Stimulated activated effector memory CD8-positive, alpha-beta T cell treated with anti-CD3 and anti-CD28 coated beads, Interleukin-12 subunit alpha, Interleukin-12 subunit beta, amount 100 ng/mL, for 72 hours (primary cell): ENCODE measurements at regions not wholly inside any gene's neighbourhood (a gene's known extent, or its start where the extent isn't known, plus 50 kb on each side); places are given as distances from the start of the nearest gene placed in this dataset.
"Not testable (repeated sequence)": the region's sequence is repeated elsewhere in the genome, so short reads cannot be mapped to it uniquely, and the experiment has no call there.

Experiments
- ATAC-seq: fragments of 150-1000 bp; cut with Tn5 transposase; 2 replicates; pipeline ENCODE4 v1.10.0; 2021
- DNase-seq, 2 donors: peaks; one replicate each; pipeline ENCODE4 v3.0.0; 2021 to 2022; ENCODE audit warnings: low spot score in 2 of 2
- H3K27ac Mint-ChIP-seq: one replicate; pipeline ENCODE4 v1.8.0; 2022; ENCODE audit warnings: mild to moderate bottlenecking, mixed read lengths
- H3K36me3 Mint-ChIP-seq: one replicate; pipeline ENCODE4 v1.8.0; 2022; ENCODE audit warnings: mild to moderate bottlenecking, mixed read lengths
- H3K4me1 Mint-ChIP-seq: one replicate; pipeline ENCODE4 v1.8.0; 2022; ENCODE audit warnings: mixed read lengths
- H3K4me3 Mint-ChIP-seq: one replicate; pipeline ENCODE4 v1.8.0; 2022; ENCODE audit warnings: mild to moderate bottlenecking, mixed read lengths
- H3K9me3 Mint-ChIP-seq: one replicate; pipeline ENCODE4 v1.8.0; 2022; ENCODE audit warnings: mixed read lengths

DNA sequence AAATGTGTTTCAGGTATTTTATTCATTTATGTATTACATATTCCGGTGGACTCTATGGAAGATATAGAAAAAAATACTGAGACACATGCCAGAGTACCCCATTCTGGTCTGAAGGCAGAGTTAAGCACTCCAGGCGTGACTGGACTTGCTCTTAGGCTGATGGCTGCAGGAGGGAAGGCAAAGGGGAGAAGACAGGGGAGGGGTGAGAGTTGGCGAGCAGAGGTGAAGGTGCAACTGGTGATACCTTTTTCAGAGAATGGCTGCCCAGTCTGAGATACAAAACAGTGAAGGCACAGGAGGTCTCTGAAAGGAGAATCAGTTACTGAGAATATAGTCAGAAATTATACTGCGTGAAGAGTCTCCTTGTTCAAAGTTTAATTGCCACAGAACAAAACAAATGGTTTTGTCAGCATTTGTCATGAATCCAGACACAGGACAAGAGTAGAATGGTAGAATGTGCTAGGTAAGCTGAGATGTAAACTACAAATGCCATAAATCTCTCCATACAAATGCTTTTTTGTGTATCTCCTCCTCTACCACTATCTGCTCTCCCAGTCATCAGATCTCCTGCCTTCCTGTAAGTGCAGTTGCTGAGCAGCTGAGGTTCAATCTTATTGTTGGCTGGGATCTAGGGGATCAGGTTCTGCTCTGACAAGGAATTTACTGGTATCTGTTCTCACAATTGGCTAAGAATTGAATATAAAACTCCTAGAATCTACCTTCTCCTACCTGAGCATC is 104.2 kb upstream of the DST start:
- Mint-ChIP-seq H3K4me3 (no peak overlapping the region), H3K9me3 (no peaks in the 10 kb centered on the region), H3K36me3 (no peaks in the 10 kb centered on the region), H3K4me1 (no peaks in the 10 kb centered on the region), H3K27ac (no peak overlapping the region)
- ATAC-seq (no peak), DNase-seq (no peak)

DNA sequence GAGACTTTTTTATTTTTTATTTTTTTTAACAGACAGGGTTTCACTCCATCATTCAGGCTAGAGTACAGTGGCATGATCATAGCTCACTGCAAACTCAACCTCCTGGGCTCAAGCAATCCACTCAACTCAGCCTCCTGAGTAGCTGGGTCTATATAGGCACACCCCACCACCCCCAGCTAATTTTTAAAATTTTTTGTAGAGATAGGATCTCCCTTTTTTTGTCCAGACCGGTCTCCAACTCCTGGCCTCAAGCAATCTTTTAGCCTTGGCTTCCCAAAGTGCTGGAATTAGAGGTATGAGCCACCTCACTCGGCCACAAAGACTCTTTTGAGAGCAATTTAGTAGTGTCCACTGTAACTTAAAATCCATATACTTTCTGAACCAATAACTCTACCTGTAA is 103.3 kb upstream of the DST start:
- no peaks in the 10 kb centered on the region for H3K9me3 Mint-ChIP-seq
- no peak overlapping the region for H3K4me3 Mint-ChIP-seq
- H3K27ac Mint-ChIP-seq, result no peak overlapping the region
- H3K36me3 Mint-ChIP-seq, result no peaks in the 10 kb centered on the region
- DNase-seq (no peak), ATAC-seq (no peak)
- no peaks in the 10 kb centered on the region for H3K4me1 Mint-ChIP-seq

DNA sequence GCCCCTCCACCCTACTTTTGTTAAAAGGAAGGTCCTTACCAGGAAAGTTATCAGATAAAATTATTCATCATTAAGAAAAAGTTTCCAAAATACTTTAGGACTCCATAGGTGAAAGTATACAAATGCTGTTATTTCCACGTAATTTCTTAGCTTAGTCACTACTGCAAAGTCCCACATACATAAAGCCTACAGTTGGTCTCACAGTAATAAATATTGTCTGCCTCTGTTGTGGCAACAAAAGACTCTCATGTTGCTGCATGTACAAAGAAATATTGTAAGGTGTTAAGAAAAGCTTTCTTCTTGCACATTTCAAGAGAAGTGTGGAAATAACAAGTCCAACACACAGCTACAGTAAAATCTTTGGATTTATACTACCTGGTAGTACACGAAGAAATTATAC is 102.4 kb upstream of the DST start:
- Mint-ChIP-seq H3K4me3 (no peak overlapping the region), H3K27ac (no peak overlapping the region), H3K9me3 (no peaks in the 10 kb centered on the region), H3K4me1 (no peaks in the 10 kb centered on the region), H3K36me3 (no peaks in the 10 kb centered on the region)
- ATAC-seq (no peak), DNase-seq (no peak)

DNA sequence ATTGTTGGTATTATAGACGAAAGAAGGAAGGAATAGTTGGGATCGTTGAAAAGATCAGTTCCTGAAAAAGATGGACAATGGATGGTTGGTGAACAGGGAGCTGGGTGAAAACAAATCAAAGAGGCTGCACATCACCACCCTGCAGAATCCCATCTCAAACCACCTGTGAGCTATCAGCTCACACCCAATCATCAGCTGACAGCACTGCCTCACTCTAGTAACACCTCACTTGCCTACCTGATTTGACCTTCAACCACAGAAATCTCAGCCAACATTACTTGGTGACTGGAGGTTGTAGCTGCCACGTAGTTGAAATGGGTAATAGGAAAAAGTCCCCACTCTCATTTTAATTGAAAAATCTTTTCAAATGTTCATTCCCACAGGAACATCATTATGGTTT is 101.8 kb upstream of the DST start:
- no peak overlapping the region for H3K4me3 Mint-ChIP-seq
- no peaks in the 10 kb centered on the region for H3K4me1 Mint-ChIP-seq
- DNase-seq (no peak), ATAC-seq (no peak)
- no peak overlapping the region for H3K27ac Mint-ChIP-seq
- no peaks in the 10 kb centered on the region for H3K9me3 Mint-ChIP-seq
- no peaks in the 10 kb centered on the region for H3K36me3 Mint-ChIP-seq

DNA sequence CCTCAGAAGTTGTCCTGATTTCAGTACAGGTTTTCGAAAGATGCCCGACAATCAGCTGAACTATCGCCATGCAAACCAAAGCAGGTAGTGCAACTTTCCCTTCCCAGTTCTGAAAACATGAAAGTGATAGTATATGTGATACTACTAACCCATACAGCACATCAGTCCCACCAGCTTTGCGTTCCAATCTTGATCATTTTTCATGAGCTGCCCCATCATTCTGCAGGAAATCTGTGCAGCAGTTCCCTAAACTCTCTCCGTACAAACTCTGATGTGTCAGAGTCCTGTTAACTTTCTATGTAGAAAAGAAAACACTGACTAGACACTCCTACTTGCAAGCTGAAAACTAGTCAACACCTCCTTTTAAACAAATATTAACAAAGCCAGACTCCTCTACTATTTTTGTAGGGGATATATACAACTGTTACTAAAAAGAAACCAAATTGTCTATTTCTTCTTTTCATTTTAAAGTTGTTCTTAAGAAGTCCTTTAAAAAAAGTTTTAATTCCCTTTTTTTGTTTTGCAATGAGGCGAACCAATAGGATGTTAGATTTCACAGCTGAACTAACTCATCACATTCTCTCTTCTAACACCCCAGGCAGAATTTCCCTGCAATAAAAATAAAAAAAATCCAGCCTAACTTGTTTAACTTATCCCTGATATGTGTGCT is 99.6 kb upstream of the DST start:
- no peak for DNase-seq
- no peaks in the 10 kb centered on the region for H3K4me1 Mint-ChIP-seq
- no peaks in the 10 kb centered on the region for H3K36me3 Mint-ChIP-seq
- ATAC-seq, result no peak
- no peaks in the 10 kb centered on the region for H3K9me3 Mint-ChIP-seq
- no peak overlapping the region for H3K27ac Mint-ChIP-seq
- no peak overlapping the region for H3K4me3 Mint-ChIP-seq

DNA sequence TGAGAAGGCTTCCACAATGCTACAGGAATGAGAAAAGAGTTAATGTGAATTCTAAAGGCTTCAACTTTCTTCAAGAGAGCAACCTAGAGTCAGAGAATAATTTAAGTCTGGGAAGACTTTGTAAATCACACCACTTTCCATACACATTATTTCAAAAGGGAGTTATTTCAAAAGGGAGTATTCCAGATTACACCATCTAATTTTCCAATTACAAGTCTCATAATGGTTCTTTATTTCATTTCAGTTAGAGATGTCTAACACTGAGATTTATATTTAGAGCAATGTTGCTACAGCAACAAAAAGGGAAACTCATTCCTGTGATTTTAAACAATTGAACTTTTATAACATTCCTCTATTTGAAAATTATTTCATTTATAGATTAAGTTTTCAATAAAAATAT is 98.8 kb upstream of the DST start:
- Mint-ChIP-seq H3K27ac (no peak overlapping the region), H3K36me3 (no peaks in the 10 kb centered on the region), H3K4me3 (no peak overlapping the region), H3K9me3 (no peaks in the 10 kb centered on the region), H3K4me1 (no peaks in the 10 kb centered on the region)
- DNase-seq, result no peak
- ATAC-seq, result no peak

DNA sequence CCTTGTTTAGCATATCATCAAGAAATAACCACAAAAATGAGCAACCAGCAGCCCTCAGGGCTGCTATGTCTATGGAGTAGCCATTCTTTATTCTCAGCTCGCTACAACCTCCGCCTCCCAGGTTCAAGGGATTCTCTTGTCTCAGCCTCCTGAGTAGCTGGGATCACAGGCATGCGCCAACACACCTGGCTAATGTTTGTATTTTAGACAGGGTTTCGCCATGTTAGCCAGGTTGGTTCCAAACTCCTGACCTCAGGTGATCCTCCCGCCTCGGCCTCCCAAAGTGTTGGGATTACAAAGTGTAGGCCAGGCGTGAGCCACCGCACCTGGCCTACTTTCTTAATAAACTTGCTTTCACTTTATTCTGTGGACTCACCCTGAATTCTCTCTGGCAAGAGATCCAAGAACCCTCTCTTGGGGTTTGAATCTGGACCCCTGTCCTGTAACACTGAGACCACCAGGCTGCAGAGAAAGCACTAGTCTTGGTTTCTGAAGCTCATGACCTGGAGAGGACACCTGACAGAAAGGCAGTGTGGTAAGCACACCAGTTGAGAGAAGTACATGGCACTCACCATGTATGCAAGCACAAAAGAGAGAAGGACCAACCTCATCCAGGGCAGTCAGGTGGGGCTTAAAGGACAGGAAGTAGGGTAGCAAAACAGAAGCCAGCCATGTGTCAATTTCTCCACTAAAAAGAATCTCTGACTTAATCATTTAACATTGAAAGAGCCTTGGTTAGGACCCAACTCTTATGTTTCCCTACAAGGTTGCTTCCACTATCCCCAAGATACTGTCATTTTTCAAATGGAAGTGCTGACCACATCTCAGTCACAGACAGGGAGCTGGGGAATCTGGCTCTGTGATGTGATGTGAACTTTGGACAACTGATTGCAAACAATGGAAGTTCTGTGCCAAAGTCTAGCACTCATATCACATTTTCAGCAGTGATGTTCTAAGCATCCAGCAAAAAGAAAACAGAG is 97.4 kb upstream of the DST start:
- Mint-ChIP-seq H3K4me3 (no peak overlapping the region), H3K27ac (no peak overlapping the region), H3K9me3 (no peaks in the 10 kb centered on the region), H3K4me1 (no peaks in the 10 kb centered on the region), H3K36me3 (no peaks in the 10 kb centered on the region)
- ATAC-seq (no peak), DNase-seq (no peak)

DNA sequence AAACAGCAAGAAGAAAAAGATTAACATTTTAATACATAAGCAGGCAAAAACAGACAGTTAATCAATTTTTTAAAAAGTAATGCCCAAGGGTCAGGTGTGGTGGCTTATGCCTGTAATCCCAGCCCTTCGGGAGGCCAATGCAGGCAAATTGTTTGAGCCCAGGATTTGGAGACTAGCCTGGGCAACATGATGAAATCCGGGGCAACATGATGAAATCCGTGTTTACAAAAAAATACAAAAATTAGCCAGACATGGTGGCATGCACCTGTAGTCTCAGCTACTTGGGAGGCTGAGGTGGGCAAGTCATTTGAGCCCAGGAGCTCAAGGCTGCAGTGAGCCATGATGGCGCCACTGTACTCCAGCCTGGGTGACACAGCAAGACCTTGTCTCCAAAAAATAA is 94.1 kb upstream of the DST start:
- no peak for DNase-seq
- no peaks in the 10 kb centered on the region for H3K9me3 Mint-ChIP-seq
- ATAC-seq, result no peak
- no peak overlapping the region for H3K27ac Mint-ChIP-seq
- H3K36me3 Mint-ChIP-seq, result no peaks in the 10 kb centered on the region
- no peaks in the 10 kb centered on the region for H3K4me1 Mint-ChIP-seq
- no peak overlapping the region for H3K4me3 Mint-ChIP-seq

DNA sequence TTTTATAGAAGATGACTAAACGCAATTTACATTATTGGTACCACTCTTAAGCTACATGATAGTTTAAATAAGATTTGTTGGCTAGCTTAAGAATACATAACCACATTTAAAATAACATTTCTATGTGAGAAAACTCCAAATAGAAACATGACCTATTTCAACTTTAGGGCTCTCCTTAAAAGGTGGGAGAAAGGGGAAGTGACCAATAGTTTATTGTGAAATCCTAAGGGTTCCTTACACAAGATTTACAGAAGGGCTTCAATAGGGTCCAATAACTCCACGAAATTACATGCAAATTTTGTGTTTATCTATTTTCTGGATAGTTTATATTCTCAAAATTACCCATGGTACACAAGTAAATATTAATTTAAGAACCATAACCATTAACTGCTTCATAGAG is 91.6 kb upstream of the DST start:
- no peaks in the 10 kb centered on the region for H3K9me3 Mint-ChIP-seq
- no peaks in the 10 kb centered on the region for H3K36me3 Mint-ChIP-seq
- no peaks in the 10 kb centered on the region for H3K4me1 Mint-ChIP-seq
- no peak overlapping the region for H3K27ac Mint-ChIP-seq
- DNase-seq, result no peak
- ATAC-seq, result no peak
- no peak overlapping the region for H3K4me3 Mint-ChIP-seq

DNA sequence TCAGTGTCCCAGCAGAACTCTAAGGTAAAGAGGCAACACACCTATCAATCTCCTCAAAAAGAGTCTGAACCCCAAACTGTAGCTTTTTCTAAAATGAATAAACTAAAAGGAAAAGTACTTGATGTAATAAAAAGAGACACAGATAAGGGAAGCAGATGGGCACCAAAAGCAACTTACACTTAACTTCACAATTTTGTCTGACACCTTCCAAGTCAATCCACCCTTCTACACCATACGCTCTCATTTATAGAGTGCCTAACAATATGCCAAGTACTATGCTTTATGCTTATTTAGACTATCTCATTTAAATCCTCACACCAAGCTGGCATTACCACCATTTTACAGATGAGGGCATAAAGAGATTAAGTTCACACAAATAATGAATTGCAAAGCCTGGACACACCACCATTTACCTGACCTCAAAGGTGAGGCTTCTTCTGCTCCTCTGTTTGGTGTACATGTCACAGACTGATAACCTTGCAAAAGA is 90.6 kb upstream of the DST start:
- H3K4me1 Mint-ChIP-seq, result no peaks in the 10 kb centered on the region
- H3K9me3 Mint-ChIP-seq, result no peaks in the 10 kb centered on the region
- DNase-seq (no peak), ATAC-seq (no peak)
- H3K4me3 Mint-ChIP-seq, result no peak overlapping the region
- H3K27ac Mint-ChIP-seq, result no peak overlapping the region
- no peaks in the 10 kb centered on the region for H3K36me3 Mint-ChIP-seq

DNA sequence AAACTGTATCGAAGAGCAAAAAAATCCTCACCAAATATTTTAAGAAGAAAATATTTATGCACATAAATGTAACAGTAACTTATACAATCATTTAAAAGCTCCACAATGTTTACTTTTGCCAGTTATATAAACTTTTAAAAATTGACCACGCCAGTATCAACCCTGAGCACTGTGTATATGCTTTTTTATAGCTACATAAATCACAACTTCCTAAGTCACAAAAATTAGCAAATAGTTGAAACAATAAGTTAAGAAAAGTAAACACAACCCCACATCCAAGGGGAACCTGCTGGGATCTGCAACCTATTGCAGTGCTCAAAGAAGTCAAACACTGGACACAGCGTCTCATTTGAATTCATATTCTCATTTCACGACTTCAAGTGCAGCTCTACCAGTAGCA is 89.8 kb upstream of the DST start:
- no peaks in the 10 kb centered on the region for H3K4me1 Mint-ChIP-seq
- no peaks in the 10 kb centered on the region for H3K36me3 Mint-ChIP-seq
- no peak overlapping the region for H3K27ac Mint-ChIP-seq
- no peak for DNase-seq
- no peaks in the 10 kb centered on the region for H3K9me3 Mint-ChIP-seq
- ATAC-seq, result no peak
- no peak overlapping the region for H3K4me3 Mint-ChIP-seq

DNA sequence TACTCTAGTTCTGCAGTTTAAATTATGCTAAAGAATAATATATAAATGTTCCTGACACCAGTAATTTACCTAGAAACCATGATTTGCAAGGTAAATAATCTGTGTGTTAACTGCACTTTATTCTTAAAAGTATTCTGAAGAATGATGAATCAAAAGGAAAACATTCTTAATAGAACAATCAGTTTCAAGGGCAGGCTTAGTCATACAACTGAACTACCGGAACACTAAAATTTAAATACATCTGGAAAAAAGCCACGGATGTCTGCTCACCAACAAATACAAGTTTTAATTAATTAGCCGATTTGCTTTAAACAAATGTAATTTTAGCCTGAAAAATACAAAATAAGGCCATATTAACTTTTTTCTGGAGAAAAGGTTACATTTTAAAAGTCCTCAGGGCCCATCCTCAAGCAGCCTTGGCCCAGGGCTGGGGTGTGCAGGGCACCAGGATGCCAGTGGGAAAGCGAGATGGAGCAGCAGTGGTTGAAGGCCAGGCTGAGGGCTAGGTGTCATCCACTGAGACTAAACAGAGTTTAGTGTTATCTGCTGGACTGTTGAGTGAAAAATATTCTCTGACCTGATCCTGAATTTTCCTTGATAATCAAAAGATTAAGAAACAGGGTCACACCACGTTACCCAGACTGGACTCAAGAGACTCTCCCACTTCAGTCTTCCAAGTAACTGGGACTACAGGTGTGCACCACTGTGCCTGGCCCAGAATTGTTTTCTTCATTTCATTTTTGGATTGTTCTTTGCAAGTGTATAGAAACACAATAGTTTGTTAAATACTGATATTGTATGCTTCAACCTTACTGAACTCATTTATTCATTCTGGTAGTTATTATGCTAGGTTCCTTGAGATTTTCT is 88.2 kb upstream of the DST start:
- ATAC-seq (no peak), DNase-seq (no peak)
- Mint-ChIP-seq H3K4me1 (no peaks in the 10 kb centered on the region), H3K9me3 (no peaks in the 10 kb centered on the region), H3K36me3 (no peaks in the 10 kb centered on the region), H3K4me3 (no peak overlapping the region), H3K27ac (no peak overlapping the region)

DNA sequence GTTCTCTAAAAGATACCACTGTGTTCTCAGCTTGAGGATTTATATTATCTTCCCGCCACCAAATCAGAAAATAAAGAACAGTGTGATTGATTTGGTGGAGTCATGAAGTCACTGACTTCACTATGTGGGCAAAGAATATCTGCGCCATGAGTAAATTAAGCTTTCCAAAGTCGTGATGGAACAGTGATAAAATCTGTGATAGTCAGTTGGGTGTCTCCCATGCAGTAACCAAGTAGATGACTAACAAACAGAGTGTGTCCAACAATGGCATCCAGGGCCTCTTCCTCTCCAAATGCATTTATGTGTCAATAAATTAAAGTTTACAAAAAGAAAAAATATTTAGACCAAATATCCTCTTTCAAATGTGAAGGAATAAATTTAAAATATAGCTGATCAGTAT is 87.0 kb upstream of the DST start:
- no peak for ATAC-seq
- no peaks in the 10 kb centered on the region for H3K36me3 Mint-ChIP-seq
- no peaks in the 10 kb centered on the region for H3K4me1 Mint-ChIP-seq
- H3K9me3 Mint-ChIP-seq, result no peaks in the 10 kb centered on the region
- no peak overlapping the region for H3K4me3 Mint-ChIP-seq
- no peak overlapping the region for H3K27ac Mint-ChIP-seq
- no peak for DNase-seq

DNA sequence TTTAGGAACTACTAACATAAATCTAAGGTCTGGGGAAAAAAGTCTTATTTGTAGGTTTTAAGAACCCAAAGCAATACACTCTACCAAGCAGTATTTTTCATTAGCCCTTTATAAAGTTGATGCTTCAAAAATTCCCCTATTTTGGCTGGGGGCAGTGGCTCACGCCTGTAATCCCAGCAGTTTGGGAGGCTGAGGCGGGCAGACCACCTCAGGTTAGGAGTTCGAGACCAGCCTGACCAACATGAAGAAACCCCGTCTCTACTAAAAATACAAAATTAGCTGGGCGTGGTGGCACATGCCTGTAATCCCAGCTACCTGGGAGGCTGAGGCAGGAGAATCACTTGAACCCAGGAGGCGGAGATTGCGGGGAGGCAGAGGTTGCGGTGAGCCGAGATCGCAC is 86.5 kb upstream of the DST start:
- not testable (repeated sequence) for H3K4me1 Mint-ChIP-seq, H3K9me3 Mint-ChIP-seq, ATAC-seq, H3K4me3 Mint-ChIP-seq, H3K27ac Mint-ChIP-seq, DNase-seq, H3K36me3 Mint-ChIP-seq
